HL-60 (cell line): ENCODE measurements at regions not wholly inside any gene's neighbourhood (a gene's known extent, or its start where the extent isn't known, plus 50 kb on each side); places are given as distances from the start of the nearest gene placed in this dataset.

Source experiments
- CTCF ChIP-seq: IDR thresholded peaks from one replicate; pipeline ENCODE4 v1.5.1; 2011; ENCODE audit warnings: low read length, control low read depth, inconsistent platforms; ENCODE audit not compliant: insufficient read depth
- GABPA ChIP-seq: IDR thresholded peaks from 2 replicates; pipeline ENCODE4 v1.6.1; 2012; ENCODE audit warnings: low read depth
- POLR2AphosphoS5 ChIP-seq: IDR thresholded peaks from 2 replicates; pipeline ENCODE4 v1.6.1; 2012; ENCODE audit warnings: low read depth
- TF ChIP-seq, protein P1 (sequence below): IDR thresholded peaks from 2 replicates; pipeline ENCODE4 v1.6.1; 2012; ENCODE audit warnings: low read depth; ENCODE audit not compliant: insufficient replicate concordance

DNA sequence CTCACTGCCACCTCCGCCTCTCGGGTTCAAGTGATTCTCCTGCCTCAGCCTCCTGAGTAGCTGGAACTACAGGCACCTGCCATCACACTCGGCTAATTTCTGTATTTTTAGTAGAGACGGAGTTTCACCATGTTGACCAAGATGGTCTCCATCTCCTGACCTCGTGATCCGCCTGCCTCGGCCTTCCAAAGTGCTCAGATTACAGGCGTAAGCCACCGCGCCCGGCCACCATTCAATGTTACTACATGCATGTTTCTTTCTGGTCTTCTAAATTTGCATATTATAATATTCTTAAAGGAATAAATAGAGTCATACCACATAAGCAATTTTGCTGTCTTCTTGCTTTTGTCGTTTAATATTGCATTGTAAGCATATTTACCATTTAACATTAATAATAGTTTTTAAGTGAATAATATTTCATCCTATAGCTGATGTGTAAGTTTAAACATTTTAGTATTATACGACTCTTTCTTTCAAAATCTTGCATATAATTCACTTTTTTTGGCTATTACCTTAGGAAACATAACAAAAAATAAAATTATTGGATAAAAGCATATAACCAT, 1270.4 kb downstream of the ADGRL3 start:
- TF ChIP-seq POLR2AphosphoS5 (no peak), CTCF (no peak), GABPA (no peak)
- TF ChIP-seq, protein P1, sequence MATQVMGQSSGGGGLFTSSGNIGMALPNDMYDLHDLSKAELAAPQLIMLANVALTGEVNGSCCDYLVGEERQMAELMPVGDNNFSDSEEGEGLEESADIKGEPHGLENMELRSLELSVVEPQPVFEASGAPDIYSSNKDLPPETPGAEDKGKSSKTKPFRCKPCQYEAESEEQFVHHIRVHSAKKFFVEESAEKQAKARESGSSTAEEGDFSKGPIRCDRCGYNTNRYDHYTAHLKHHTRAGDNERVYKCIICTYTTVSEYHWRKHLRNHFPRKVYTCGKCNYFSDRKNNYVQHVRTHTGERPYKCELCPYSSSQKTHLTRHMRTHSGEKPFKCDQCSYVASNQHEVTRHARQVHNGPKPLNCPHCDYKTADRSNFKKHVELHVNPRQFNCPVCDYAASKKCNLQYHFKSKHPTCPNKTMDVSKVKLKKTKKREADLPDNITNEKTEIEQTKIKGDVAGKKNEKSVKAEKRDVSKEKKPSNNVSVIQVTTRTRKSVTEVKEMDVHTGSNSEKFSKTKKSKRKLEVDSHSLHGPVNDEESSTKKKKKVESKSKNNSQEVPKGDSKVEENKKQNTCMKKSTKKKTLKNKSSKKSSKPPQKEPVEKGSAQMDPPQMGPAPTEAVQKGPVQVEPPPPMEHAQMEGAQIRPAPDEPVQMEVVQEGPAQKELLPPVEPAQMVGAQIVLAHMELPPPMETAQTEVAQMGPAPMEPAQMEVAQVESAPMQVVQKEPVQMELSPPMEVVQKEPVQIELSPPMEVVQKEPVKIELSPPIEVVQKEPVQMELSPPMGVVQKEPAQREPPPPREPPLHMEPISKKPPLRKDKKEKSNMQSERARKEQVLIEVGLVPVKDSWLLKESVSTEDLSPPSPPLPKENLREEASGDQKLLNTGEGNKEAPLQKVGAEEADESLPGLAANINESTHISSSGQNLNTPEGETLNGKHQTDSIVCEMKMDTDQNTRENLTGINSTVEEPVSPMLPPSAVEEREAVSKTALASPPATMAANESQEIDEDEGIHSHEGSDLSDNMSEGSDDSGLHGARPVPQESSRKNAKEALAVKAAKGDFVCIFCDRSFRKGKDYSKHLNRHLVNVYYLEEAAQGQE: no peak
